Stomach (tissue), 4 donors: ENCODE measurements at regions not wholly inside any gene's neighbourhood (a gene's known extent, or its start where the extent isn't known, plus 50 kb on each side); places are given as distances from the start of the nearest gene placed in this dataset.

ENCODE experiments used
- EP300 ChIP-seq: sonication (generic); formaldehyde crosslinking; IDR thresholded peaks from one replicate; pipeline ENCODE4 v1.6.1; 2017; ENCODE audit warnings: antibody characterized with exemption
- POLR2A ChIP-seq, 4 donors: fragments of 450-650 bp; IDR thresholded peaks; one replicate each; pipeline ENCODE4 v1.6.1; 2016; ENCODE audit warnings: antibody characterized with exemption in 4 of 4, control low read depth in 2 of 4, mild to moderate bottlenecking in 1 of 4, moderate library complexity in 1 of 4
- TF ChIP-seq, protein P1 (sequence below), 7 experiments: fragments of 450-650 bp in 4 of 7; fragments of 200-600 bp in 3 of 7; sonication (generic) in 3 of 7; IDR thresholded peaks; one replicate each; pipeline ENCODE4 v1.5.1; 2016 to 2019; ENCODE audit warnings: antibody characterized with exemption in 7 of 7, control low read depth in 2 of 7, mild to moderate bottlenecking in 1 of 7

GRCh38 chr16:82414476-82414875, 212.3 kb upstream of the CDH13 start:
- TF ChIP-seq, protein P1, sequence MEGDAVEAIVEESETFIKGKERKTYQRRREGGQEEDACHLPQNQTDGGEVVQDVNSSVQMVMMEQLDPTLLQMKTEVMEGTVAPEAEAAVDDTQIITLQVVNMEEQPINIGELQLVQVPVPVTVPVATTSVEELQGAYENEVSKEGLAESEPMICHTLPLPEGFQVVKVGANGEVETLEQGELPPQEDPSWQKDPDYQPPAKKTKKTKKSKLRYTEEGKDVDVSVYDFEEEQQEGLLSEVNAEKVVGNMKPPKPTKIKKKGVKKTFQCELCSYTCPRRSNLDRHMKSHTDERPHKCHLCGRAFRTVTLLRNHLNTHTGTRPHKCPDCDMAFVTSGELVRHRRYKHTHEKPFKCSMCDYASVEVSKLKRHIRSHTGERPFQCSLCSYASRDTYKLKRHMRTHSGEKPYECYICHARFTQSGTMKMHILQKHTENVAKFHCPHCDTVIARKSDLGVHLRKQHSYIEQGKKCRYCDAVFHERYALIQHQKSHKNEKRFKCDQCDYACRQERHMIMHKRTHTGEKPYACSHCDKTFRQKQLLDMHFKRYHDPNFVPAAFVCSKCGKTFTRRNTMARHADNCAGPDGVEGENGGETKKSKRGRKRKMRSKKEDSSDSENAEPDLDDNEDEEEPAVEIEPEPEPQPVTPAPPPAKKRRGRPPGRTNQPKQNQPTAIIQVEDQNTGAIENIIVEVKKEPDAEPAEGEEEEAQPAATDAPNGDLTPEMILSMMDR (IDR thresholded peaks at IDR 0.05), result no peak
- TF ChIP-seq POLR2A (IDR thresholded peaks at IDR 0.05), result no peak
- no peak for TF ChIP-seq EP300
